ENCODE measurements at regions not wholly inside any gene's neighbourhood (a gene's known extent, or its start where the extent isn't known, plus 50 kb on each side); places are given as distances from the start of the nearest gene placed in this dataset.

- Histone ChIP-seq H2AFZ (ENCODE audit: insufficient read depth, low read depth, low read length, poor library complexity, severe bottlenecking) (no peak overlapping the region), H3K9ac (ENCODE audit: low read length) (no peak overlapping the region), H3K4me3 (ENCODE audit: control extremely low read depth in 1 of 5, extremely low read depth in 1 of 5, insufficient read depth in 1 of 5, low read depth in 2 of 5, low read length in 4 of 5) (no peak overlapping the region), H3K27me3 (replicated peaks in 1 of 4; ENCODE audit: control extremely low read depth in 1 of 4, control insufficient read depth in 3 of 4, insufficient read depth in 4 of 4, low read length in 3 of 4) (no peaks in the 10 kb centered on the region), H3K27ac (ENCODE audit: low read length in 2 of 2) (no peak overlapping the region), H4K20me1 (ENCODE audit: control insufficient read depth, insufficient read depth, low read length, poor library complexity, severe bottlenecking) (no peaks in the 10 kb centered on the region), H3K9me3 (ENCODE audit: control extremely low read depth in 1 of 3, control insufficient read depth in 2 of 3, insufficient read depth in 1 of 3, low read length in 2 of 3) (peaks cover 0 to 8% (median 0%) of the 10 kb centered on the region in 3 donors), H3K4me2 (replicated peaks; ENCODE audit: low read depth, low read length, poor library complexity, severe bottlenecking) (no peak overlapping the region), H3K4me1 (ENCODE audit: control insufficient read depth in 2 of 2, insufficient read depth in 2 of 2, low read length in 2 of 2) (no peaks in the 10 kb centered on the region), H3K36me3 (replicated peaks in 1 of 2; ENCODE audit: control extremely low read depth in 1 of 2, control insufficient read depth in 1 of 2, extremely low read depth in 1 of 2, insufficient read depth in 2 of 2, low read length in 1 of 2) (no peaks in the 10 kb centered on the region), H3K79me2 (ENCODE audit: control insufficient read depth, insufficient read depth, low read length) (no peaks in the 10 kb centered on the region)
- ATAC-seq (ENCODE audit: low read depth), result no peak
- ChIA-PET CTCF (no interaction called here), POLR2A (no interaction called here)
- H3K4me1 Mint-ChIP-seq, result no peaks in the 10 kb centered on the region
- peaks cover 6% of the 10 kb centered on the region for H3K9me3 Mint-ChIP-seq (ENCODE audit: insufficient read depth)
- DNase-seq, result no peak
- WGBS (ENCODE audit: insufficient coverage), result no CpG with 5 or more reads among the region's 5 CpGs
- intact Hi-C loops (cut with micrococcal nuclease), result no loop called here
- H3K4me3 Mint-ChIP-seq, result no peak overlapping the region
- TF ChIP-seq EZH2 (IDR thresholded peaks at IDR 0.05; ENCODE audit: borderline replicate concordance, insufficient read depth, low read depth, low read length, poor library complexity, severe bottlenecking), result no peak
- H3K27ac Mint-ChIP-seq, result no peak overlapping the region
- H3K27me3 Mint-ChIP-seq, result no peaks in the 10 kb centered on the region
Measured at GRCh38 chr10:35896001-35896400, 253.9 kb upstream of the FZD8 start.

GRCh38 chr10:35895331-35895730 lies 253.2 kb upstream of the FZD8 start:
- H3K27me3 ChIP-seq (replicated peaks in 1 of 4; ENCODE audit: control extremely low read depth in 1 of 4, control insufficient read depth in 3 of 4, insufficient read depth in 4 of 4, low read length in 3 of 4), result no peaks in the 10 kb centered on the region
- DNase-seq (no peak), ATAC-seq (ENCODE audit: low read depth) (no peak)
- peaks cover 0 to 4% (median 0%) of the 10 kb centered on the region in 3 donors for H3K9me3 ChIP-seq (ENCODE audit: control extremely low read depth in 1 of 3, control insufficient read depth in 2 of 3, insufficient read depth in 1 of 3, low read length in 2 of 3)
- Mint-ChIP-seq H3K9me3 (ENCODE audit: insufficient read depth) (peaks cover 6% of the 10 kb centered on the region), H3K27ac (no peak overlapping the region), H3K4me1 (no peaks in the 10 kb centered on the region), H3K4me3 (no peak overlapping the region), H3K27me3 (no peaks in the 10 kb centered on the region)
- POLR2A ChIA-PET, result no interaction called here
- no peak for TF ChIP-seq EZH2 (IDR thresholded peaks at IDR 0.05; ENCODE audit: borderline replicate concordance, insufficient read depth, low read depth, low read length, poor library complexity, severe bottlenecking)
- TF ChIP-seq CTCF (IDR thresholded peaks at IDR 0.05), result no peak
- intact Hi-C loops (cut with micrococcal nuclease), result no loop called here
- no peaks in the 10 kb centered on the region for H4K20me1 ChIP-seq (ENCODE audit: control insufficient read depth, insufficient read depth, low read length, poor library complexity, severe bottlenecking)
- CTCF ChIA-PET, result no interaction called here
- no peak overlapping the region for H2AFZ ChIP-seq (ENCODE audit: insufficient read depth, low read depth, low read length, poor library complexity, severe bottlenecking)
- H3K79me2 ChIP-seq (ENCODE audit: control insufficient read depth, insufficient read depth, low read length), result no peaks in the 10 kb centered on the region
- WGBS (ENCODE audit: insufficient coverage), result no CpG with 5 or more reads among the region's 2 CpGs
- no peaks in the 10 kb centered on the region for H3K36me3 ChIP-seq (replicated peaks in 1 of 2; ENCODE audit: control extremely low read depth in 1 of 2, control insufficient read depth in 1 of 2, extremely low read depth in 1 of 2, insufficient read depth in 2 of 2, low read length in 1 of 2)
- H3K4me1 ChIP-seq (ENCODE audit: control insufficient read depth in 2 of 2, insufficient read depth in 2 of 2, low read length in 2 of 2), result no peaks in the 10 kb centered on the region
- no peak overlapping the region for H3K27ac ChIP-seq (ENCODE audit: low read length in 2 of 2)
- no peak overlapping the region for H3K4me2 ChIP-seq (replicated peaks; ENCODE audit: low read depth, low read length, poor library complexity, severe bottlenecking)
- H3K9ac ChIP-seq (ENCODE audit: low read length), result no peak overlapping the region
- H3K4me3 ChIP-seq (ENCODE audit: control extremely low read depth in 1 of 5, extremely low read depth in 1 of 5, insufficient read depth in 1 of 5, low read depth in 2 of 5, low read length in 4 of 5), result no peak overlapping the region

Measured in B cell (primary cell).